ENCODE measurements at regions not wholly inside any gene's neighbourhood (a gene's known extent, or its start where the extent isn't known, plus 50 kb on each side); places are given as distances from the start of the nearest gene placed in this dataset.
"Not testable (repeated sequence)": the region's sequence is repeated elsewhere in the genome, so short reads cannot be mapped to it uniquely, and the experiment has no call there.

- DNase-seq = no peak
Measured at GRCh38 chr2:35787302-35788031, 568.1 kb upstream of the CRIM1 start.

GRCh38 chr2:35785564-35785963, 570.0 kb upstream of the CRIM1 start:
- DNase-seq = no peak

GRCh38 chr2:35784777-35785176, 570.8 kb upstream of the CRIM1 start:
- DNase-seq = no peak

- DNase-seq = no peak
Measured at GRCh38 chr2:35783723-35784122, 571.9 kb upstream of the CRIM1 start.

DNA sequence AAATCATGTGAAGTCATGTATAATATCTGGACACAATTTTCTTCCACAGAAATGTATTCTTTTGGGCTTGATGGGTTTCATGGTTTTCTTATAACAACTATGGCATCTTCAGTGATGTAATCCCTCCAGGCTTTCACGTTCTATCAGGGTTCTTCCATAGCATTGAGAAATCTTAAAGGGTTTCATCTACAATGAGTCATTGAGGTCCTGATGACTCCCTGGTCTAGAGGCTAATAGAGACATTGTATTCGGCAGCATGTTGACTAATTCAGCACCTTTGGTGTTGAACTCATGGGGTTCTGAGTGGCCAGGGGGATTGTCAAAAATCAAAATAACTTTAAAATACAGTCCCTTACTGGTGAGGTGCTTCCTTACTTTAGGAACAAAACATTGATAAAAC, 614.0 kb upstream of the CRIM1 start:
- no peak for DNase-seq

DNA sequence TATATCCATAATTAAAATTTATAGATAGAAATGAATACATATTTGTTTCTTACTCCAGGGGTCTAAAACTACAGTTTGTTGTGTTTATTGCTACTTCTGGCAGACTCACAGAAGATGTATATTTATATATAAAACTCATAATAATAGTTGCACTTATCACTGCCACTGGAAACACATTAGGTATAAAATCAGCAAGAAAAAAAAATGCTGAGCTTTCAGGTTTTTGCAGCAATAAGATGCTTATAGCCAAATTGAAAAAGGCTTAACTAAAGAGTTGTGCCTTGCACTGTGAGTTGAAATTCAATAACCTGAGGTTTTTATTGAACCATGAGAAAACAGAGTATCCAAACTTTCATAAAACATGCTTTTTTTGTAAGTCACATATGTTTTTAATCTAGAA, 623.9 kb upstream of the CRIM1 start:
- DNase-seq = no peak

GRCh38 chr2:35714883-35715282, 640.7 kb upstream of the CRIM1 start:
- no peak for DNase-seq

GRCh38 chr2:35708411-35708923, 647.1 kb upstream of the CRIM1 start:
- DNase-seq = no peak

- DNase-seq = no peak
Measured at GRCh38 chr2:35688309-35688708, 667.3 kb upstream of the CRIM1 start.

DNA sequence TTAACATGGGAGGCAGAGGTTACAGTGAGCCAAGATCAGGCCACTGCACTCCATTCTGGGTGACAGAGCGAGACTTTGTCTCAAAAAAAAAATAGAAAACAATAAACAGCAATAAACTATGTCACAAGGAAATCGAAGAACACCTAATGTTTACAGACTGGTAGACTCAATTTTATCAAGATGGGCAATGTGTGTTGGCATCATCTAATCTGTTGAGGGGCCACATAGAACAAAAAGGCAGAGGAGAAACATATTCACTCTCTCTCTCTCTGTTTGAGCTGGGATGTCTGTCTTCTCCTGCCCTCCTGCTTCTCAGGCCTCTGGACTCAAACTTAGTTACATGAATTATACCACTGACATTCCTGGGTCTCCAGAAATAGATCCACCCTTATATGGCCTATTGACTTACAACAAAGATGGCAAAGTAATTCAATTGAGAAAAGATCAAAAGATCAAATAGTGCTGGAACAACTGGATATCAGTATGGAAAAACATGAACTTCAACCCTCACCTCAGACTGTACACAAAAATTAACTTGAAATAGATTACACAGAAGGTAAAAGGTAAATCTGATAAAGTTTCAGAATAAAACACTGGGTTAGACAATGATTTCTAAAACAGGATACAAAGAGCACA, 703.8 kb upstream of the CRIM1 start:
- DNase-seq = no peak

- DNase-seq = no peak
Measured at GRCh38 chr2:35614640-35615039, 740.9 kb upstream of the CRIM1 start.

DNA sequence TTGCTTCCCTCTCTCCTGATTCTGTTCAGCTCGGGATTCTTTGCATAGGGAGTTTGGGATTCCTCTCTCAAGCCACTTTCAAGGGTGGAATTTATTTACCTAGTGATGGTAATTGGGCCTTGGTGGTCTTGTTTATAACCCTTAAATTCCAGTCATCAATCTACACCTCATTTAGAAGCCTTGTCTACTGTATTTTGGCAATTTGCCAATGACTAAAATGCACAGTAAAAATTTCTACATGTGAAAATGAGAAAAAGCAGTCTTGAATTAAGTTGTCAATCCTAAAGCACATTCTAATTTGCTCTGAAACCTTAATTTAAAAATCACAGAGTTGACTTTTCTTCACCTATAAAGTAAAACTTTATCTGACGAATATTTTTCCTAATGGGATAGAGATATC, 749.2 kb upstream of the CRIM1 start:
- no peak for DNase-seq

- no peak for DNase-seq
Measured at GRCh38 chr2:35598310-35598709, 757.3 kb upstream of the CRIM1 start.

DNA sequence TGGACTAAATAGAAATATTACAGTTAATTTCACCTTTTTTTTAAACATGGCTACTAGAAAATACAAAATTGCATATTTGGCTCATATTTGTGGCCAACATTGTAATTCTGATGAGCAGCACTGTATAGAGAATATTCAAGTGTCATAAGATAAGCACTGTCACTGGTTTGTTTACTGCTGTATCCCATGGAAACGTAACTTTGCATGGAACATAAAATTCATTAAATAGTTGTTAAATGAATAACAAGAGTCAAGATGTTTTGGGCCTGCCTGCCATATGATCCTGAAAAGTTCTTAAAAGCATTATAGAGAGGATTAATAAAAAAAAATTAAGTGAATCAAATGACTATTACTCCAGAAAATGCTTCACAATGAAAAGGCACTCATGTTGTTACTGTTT, 763.7 kb upstream of the CRIM1 start:
- no peak for DNase-seq

DNA sequence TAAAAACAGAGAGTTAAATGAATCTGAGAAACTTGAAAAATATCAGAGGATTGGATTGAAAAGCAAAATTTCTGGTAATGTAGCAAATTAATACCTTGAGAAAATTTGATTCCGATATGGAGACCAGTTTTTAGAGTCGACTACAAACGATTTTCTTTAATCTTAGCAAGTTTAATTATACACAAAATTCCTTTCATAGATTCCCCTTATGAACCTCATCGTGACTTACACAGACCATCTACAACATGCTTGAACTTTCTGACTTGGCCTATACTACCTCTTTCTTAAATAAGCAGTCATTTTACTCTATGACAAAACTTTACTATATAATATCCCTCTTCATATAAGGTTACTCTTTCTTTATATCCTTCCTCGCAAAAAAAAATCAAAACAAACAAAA, 769.6 kb upstream of the CRIM1 start:
- no peak for DNase-seq

- DNase-seq = no peak
Measured at GRCh38 chr2:35582637-35583036, 772.9 kb upstream of the CRIM1 start.

DNA sequence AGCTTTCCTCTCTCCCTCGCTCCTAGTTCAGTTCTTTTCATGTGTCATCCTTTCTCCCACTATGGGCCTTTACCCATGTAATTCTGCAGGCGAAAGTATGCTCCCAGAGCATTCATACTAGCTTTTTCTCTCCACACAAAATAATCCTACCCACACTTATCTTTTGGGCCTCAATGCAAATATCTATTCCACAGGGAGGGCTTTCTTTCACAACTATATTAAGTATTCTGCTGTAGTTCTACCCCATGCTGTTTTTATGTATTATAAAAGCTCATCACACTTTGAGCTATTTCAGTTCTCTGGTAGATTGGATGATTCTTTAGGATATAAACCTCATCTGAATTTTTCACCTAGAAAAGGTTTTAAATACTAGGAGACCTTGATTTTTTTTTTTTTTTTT, 774.6 kb upstream of the CRIM1 start:
- DNase-seq = no peak

DNA sequence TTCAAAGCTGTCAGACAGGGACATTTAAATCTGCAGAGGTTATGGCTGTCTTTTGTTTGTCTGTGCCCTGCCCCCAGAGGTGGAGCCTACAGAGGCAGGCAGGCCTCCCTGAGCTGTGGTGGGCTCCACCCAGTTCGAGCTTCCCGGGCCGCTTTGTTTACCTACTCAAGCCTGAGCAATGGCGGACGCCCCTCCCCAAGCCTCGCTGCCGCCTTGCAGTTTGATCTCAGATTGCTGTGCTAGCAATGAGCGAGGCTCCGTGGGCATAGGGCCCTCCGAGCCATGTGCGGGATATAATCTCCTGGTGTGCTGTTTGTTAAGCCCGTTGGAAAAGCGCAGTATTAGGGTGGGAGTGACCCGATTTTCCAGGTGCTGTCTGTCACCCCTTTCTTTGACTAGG, 787.0 kb upstream of the CRIM1 start:
- DNase-seq = not testable (repeated sequence)

DNA sequence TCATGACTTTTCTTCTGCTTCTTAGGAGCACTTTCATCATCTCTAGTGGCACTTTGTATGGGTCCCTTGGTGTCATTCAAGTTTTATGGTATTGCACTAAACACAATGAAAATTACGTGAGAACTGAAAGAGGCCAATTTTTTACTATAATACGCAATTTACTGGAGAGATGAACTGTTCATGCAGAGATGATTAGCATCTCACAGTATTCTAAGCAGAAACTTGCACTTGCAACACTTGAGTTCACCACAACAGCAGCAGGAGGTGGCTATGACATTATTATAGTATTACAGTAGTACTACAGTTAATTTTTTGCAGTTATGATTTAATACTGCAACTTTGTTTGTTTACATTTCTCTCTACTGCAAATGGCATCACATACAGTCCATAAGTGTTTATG, 793.1 kb upstream of the CRIM1 start:
- no peak for DNase-seq

DNA sequence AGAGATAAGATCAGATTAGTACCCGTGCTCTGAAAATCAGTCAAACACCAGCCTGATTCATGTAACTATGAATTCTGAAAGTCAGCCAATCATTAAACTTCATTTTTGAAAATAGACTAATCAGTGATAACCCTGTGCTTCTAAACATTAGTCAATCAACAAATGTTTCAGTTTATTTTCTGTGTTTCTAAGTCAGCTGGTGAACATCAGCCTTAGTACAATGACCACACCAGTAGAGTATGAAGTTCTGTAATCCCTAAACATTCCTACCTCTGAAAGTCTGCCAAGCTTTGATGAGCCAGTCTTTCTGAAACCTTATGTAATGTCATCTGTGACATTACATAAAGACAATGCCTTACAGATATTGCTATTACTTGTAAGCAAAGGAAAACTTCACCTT, 807.4 kb upstream of the CRIM1 start:
- DNase-seq = no peak

DNA sequence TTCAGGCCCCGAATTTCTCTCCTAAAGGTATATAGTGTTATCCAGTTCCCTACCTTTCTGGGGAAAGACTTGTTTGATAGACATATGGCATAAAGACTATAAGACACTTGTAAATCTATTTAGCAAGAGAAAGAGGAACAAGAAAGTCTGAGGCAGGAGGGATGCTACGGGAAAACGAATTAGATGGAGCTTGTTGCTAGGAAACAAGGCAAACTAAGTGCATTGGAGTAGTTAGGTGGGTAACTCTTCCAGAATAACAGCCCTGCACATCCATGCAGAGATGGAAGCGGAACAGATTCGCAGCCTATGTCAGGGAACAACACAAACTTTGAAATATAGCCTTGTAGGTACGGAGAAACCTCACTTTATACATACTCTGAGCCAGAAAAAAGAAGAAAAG, 810.3 kb upstream of the CRIM1 start:
- no peak for DNase-seq

- no peak for DNase-seq
Measured at GRCh38 chr2:35538796-35539195, 816.8 kb upstream of the CRIM1 start.

GRCh38 chr2:35530615-35531135, 824.9 kb upstream of the CRIM1 start:
- no peak for DNase-seq

DNA sequence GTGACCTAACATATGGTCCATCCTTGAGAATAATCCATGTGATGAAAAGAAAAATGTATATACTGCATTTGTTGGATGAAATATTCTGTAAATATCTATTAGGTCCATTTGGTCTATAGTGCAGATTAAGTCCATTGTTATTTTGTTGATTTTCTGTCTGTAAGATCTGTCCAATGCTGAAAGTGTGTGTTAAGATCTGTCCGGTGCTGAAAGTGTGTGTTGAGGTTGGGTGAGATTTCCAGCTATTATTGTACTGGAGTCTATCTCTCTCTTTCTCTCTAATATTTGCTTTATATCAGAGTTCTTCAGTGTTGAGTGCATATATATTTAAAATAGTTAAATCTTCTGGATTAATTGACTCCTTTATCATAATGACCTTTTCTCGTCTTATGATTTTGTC, 828.8 kb upstream of the CRIM1 start:
- DNase-seq = no peak

GRCh38 chr2:35522450-35522849, 833.1 kb upstream of the CRIM1 start:
- no peak for DNase-seq
